ENCODE measurements at regions not wholly inside any gene's neighbourhood (a gene's known extent, or its start where the extent isn't known, plus 50 kb on each side); places are given as distances from the start of the nearest gene placed in this dataset.

- TF ChIP-seq CTCF (IDR thresholded peaks at IDR 0.05 in 2 of 3, conservative IDR thresholded peaks at IDR 0.05 in 1 of 3; ENCODE audit: borderline replicate concordance in 1 of 3, insufficient read depth in 1 of 3, low read depth in 2 of 3, low read length in 2 of 3) (no peak), ZNF274 (IDR thresholded peaks at IDR 0.05; ENCODE audit: low read depth, low read length) (no peak), POLR2AphosphoS5 (IDR thresholded peaks at IDR 0.05; ENCODE audit: low read depth, low read length) (no peak)
Observed at GRCh38 chr7:25503306-25503705, 275.0 kb upstream of the NPVF start.

Measured in HCT116 (cell line).